Stimulated activated CD4-positive, alpha-beta T cell treated with anti-CD3 and anti-CD28 coated beads, Interleukin-15, amount 100 ng/mL, for 48 hours (primary cell): ENCODE measurements at regions not wholly inside any gene's neighbourhood (a gene's known extent, or its start where the extent isn't known, plus 50 kb on each side); places are given as distances from the start of the nearest gene placed in this dataset.
"Not testable (repeated sequence)": the region's sequence is repeated elsewhere in the genome, so short reads cannot be mapped to it uniquely, and the experiment has no call there.

Experiments
- DNase-seq, 2 donors: peaks; one replicate each; pipeline ENCODE4 v3.0.0-alpha.2; 2020; ENCODE audit warnings: low read depth in 2 of 2

DNA sequence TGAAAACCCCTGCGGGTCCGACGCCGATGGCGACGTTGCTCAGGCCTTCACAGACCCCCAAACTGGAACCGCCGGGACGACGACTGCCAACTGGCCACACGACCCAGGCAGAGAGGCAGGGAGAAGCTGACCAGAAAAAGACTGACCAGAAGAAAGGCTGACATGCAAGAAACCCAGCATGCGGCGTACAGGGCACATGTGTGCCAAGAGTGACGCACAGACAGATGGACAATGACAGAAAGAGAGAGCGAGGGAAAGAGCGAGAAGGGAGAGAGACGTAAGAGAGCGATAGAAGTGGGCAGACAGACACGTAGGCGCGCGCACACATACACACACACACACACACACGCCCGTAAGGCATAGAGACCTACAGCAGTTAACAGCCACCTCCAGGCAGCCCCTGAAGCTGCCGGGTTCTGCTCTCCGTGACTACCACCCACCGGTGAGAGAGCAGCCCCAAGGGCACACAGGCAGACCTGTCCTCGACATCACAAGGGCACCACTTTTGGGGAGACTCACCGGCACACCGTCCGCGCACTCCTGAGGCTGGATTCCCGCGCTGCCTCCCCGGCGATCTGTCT is 67.2 kb upstream of the ZNF527 start:
- DNase-seq: no peak

DNA sequence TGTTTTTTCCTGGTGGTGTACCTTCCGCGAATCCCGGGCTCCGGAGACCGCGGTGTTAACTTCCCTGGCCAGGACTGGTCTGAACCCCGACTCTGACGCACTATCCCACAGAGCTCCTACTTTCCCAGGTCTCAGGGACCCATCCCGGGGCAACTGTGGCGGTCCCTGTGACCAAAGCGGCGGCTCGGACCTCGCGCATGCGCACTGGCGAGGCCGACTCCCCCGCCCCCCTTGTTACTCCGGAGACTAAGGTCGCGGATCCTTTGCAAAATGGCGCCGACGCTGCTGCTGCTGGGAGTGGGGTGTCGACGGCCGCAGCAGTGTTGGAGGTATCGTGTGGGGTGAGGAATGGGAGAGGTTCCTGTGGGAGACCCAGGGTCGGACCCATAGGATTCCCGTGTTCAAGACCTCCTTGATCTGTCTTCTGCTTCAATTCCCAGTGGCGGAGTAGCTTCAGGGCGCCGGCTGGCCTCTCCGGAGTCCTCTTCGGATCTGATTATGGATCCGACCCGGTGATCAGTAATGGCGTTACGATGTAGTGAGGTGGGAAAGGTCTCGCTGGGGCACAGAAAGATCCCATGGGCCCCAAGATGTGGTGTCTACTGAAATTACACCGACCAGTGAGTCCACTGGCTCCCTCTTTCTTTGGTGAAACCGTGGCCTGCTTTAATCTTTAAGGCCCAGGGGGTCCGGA is 66.6 kb upstream of the ZNF527 start:
- no peak for DNase-seq

DNA sequence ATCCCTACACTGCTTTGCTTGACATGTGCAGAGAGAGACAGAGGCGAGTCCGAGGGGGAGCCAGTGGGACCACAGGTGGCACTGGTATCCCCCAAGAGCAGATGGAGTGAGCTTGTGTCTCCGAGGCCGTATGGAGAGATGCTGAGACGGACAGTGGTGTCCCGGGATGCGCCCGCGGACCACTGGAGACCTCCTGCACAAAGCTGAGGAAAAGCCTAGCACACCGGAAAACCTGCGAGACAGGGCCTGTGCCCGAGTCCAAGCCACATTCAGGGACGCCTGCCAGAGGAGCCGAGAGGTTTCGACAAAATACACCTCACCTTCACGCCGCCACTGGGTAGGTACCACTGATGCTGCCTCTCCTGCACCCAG is 66.0 kb upstream of the ZNF527 start:
- DNase-seq: no peak

DNA sequence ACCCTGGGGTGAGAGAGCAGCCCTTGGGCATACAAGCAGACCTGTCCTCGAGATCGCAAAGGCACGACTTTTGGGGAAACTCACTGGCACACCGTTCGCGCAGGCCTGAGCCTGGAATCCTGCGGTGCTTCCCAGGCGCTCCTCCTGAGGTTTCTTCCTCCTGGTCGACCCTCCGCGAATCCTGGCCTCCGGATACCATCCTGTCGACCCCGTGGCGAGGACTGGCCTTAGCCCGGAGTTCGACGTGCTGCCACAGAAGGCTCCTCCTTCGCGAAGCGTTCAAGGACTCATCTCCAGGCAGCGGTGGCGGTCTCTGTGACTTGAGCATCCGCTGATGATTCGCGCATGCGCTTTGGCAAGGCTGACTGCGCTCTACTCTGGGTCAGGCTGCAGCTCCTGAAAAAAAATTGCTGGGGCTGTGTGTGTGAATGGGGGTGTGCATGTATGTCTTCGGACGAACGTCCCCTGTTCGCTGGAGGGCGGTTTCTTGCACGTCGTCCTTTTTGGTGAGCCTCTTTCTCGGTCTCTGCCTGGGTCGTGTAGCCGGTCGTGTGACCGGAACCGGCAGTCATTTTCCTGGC is 64.4 kb upstream of the ZNF527 start:
- no peak for DNase-seq

DNA sequence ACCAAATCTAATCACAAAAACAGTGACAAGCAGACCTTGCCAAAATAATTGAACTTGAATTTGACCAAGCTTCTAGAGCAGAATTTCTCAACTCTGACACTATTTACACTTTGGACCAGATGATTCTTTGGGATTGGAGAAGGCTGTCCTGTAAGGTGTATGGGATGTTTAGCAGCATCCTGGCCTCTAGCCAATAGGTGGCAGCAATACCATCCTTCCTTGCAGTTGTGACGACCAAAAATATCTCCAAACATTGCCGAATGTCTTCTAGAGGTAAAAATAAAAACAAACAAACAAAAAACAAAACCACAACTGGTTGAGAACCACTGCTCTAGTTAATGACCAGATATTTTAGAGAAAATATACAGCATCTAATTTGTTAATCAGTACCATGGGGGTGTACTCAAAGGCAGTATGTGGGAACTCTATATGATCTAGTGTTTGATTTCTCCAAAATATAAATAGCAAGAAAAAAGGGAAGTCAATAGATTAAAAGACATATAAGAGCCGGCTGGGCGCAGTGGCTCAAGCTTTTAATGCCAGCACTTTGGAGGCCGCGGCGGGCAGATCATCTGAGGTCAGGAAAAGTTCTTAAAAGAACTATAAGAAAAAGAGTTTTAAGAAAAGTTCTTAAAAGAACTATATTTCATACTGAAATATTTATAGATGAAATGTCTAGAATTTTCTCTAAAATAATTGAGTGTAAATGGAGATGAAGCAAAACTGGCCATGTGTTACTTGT is 60.9 kb upstream of the ZNF527 start:
- no peak for DNase-seq

DNA sequence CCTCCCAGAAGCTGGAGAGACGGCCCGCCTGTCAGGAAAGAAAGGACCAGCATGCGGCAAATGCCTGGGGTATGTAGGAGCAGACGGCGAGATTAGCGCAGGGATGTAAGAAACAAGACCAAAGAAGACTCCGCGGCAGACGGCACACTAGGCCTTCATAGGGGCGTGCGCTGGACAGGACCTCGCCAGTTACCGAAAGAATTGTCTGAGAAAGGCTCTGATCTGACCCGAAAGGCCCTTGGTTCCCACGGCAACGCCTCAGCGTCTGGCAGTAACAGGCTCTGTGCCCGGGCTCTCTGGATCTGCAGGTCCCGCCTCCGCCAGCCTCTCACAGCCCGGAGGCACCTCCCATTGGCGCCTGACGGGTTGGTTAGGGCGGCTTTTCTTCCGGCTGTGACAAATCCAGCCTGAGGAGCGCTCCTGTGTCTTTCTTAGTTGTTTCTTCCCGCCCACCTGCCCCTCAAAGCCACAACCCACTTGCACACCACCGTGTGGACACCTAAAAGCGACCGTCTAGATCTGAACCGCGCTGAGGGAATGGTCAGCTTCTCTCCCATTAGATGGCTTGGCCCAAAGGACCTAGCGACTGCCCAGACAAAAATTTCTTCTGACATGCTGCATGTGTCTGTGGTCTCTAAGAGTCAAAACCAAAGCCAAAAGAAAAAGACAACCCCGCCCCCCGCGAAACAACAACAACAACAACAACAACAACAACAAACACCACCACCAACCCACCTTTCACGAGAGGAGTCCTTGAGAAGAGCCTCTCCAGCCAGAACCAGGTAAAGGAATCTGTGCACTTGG is 58.2 kb upstream of the ZNF527 start:
- DNase-seq: peak in 1 of 2 donors; percentile 16

DNA sequence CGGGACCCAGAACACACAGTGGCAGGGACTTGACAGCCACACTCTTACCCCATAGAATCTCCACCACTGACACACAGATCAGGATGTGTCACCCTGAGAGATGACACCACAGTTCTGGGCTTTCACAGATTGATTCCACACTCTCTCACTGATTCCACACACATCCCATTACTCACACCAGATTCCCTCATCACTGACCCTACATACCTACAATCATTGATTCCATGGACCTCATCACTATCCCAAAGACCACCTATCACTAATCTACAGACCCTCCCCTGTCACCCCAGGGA is 57.6 kb upstream of the ZNF527 start:
- DNase-seq: no peak

DNA sequence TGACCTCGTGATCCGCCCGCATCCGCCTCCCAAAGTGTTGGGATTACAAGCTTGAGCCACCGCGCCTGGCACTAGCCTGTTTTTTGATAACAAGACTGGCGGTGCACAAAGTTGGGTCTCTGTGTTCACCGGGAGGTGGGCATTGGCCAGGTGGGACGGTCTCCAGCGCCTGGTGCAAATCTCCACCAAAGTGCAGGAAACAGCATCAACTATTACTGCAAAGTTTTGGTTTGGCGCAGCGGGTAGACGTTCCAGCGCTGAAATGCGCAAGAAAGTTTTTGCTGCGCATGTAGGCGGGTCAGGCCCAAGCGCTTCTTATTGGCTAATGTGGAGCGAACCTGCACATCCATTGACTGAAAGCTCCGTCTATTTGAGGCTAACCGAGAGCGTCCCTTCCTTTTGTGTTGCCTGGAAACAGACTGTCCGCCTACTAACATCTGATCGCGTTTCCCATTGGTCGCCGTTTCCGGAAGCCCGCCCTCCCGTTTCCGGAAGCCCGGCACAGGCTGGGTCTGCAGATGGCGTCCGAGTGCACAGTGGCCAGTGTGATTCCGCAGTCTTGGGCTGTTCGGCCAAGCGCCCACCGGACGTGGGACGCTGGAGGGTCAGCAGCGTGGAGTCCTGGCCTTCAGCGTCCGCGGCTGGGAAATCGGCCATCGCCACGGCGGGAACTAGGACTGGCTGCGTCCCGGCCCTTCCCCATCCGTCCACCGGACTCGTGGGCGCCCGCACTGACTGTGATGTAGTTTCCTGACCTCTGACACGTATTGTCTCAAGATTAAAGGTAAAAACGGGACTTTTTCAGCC is 53.3 kb upstream of the ZNF527 start:
- peak; percentile 84 to 87 for DNase-seq

DNA sequence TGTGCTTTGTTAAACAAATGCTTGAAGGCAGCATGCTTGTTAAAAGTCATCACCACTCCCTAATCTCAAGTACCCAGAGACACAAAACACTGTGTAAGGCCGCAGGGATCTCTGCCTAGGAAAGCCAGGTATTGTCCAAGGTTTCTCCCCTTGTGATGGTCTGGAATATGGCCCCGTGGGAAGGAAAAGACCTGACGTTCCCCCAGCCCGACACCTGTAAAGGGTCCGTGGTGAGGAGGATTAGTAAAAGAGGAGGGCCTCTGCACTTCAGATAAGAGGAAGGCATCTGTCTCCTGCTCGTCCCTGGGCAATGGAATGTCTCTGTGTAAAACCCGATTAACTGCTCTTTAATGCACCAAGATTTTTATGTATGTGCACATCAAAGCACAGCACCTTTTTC is 49.9 kb upstream of the ZNF527 start:
- DNase-seq: not testable (repeated sequence)
